ENCODE measurements at regions not wholly inside any gene's neighbourhood (a gene's known extent, or its start where the extent isn't known, plus 50 kb on each side); places are given as distances from the start of the nearest gene placed in this dataset.

GRCh38 chr22:47486569-47487312 lies 724.3 kb downstream of the TBC1D22A start:
- Histone ChIP-seq H3K27ac (ENCODE audit: low read depth, low read length) (no peak overlapping the region), H3K27me3 (ENCODE audit: control insufficient read depth, insufficient read depth, low read length) (no peaks in the 10 kb centered on the region), H3K4me1 (ENCODE audit: control insufficient read depth, insufficient read depth, low read length) (no peaks in the 10 kb centered on the region), H3K36me3 (ENCODE audit: control insufficient read depth, insufficient read depth, low read length) (no peaks in the 10 kb centered on the region), H3K9ac (ENCODE audit: low read length) (no peak overlapping the region), H3K4me3 (ENCODE audit: low read length) (no peak overlapping the region)

GRCh38 chr22:47484960-47485569 lies 722.6 kb downstream of the TBC1D22A start:
- no peak overlapping the region for H3K4me3 ChIP-seq (ENCODE audit: low read length)
- no peak overlapping the region for H3K27ac ChIP-seq (ENCODE audit: low read depth, low read length)
- H3K27me3 ChIP-seq (ENCODE audit: control insufficient read depth, insufficient read depth, low read length): no peaks in the 10 kb centered on the region
- H3K9ac ChIP-seq (ENCODE audit: low read length): no peak overlapping the region
- H3K36me3 ChIP-seq (ENCODE audit: control insufficient read depth, insufficient read depth, low read length): no peaks in the 10 kb centered on the region
- H3K4me1 ChIP-seq (ENCODE audit: control insufficient read depth, insufficient read depth, low read length): no peaks in the 10 kb centered on the region

- no peaks in the 10 kb centered on the region for H3K4me1 ChIP-seq (ENCODE audit: control insufficient read depth, insufficient read depth, low read length)
- H3K4me3 ChIP-seq (ENCODE audit: low read length): no peak overlapping the region
- no peak overlapping the region for H3K9ac ChIP-seq (ENCODE audit: low read length)
- no peaks in the 10 kb centered on the region for H3K36me3 ChIP-seq (ENCODE audit: control insufficient read depth, insufficient read depth, low read length)
- H3K27ac ChIP-seq (ENCODE audit: low read depth, low read length): no peak overlapping the region
- no peaks in the 10 kb centered on the region for H3K27me3 ChIP-seq (ENCODE audit: control insufficient read depth, insufficient read depth, low read length)
Measured at GRCh38 chr22:47476231-47476630, 713.8 kb downstream of the TBC1D22A start.

GRCh38 chr22:47474895-47475294 lies 712.4 kb downstream of the TBC1D22A start:
- no peak overlapping the region for H3K9ac ChIP-seq (ENCODE audit: low read length)
- no peak overlapping the region for H3K4me3 ChIP-seq (ENCODE audit: low read length)
- H3K36me3 ChIP-seq (ENCODE audit: control insufficient read depth, insufficient read depth, low read length): no peaks in the 10 kb centered on the region
- H3K27me3 ChIP-seq (ENCODE audit: control insufficient read depth, insufficient read depth, low read length): no peaks in the 10 kb centered on the region
- no peak overlapping the region for H3K27ac ChIP-seq (ENCODE audit: low read depth, low read length)
- no peaks in the 10 kb centered on the region for H3K4me1 ChIP-seq (ENCODE audit: control insufficient read depth, insufficient read depth, low read length)

GRCh38 chr22:47474464-47474863 lies 712.0 kb downstream of the TBC1D22A start:
- no peak overlapping the region for H3K9ac ChIP-seq (ENCODE audit: low read length)
- H3K4me1 ChIP-seq (ENCODE audit: control insufficient read depth, insufficient read depth, low read length): no peaks in the 10 kb centered on the region
- no peak overlapping the region for H3K4me3 ChIP-seq (ENCODE audit: low read length)
- H3K27ac ChIP-seq (ENCODE audit: low read depth, low read length): no peak overlapping the region
- H3K36me3 ChIP-seq (ENCODE audit: control insufficient read depth, insufficient read depth, low read length): no peaks in the 10 kb centered on the region
- H3K27me3 ChIP-seq (ENCODE audit: control insufficient read depth, insufficient read depth, low read length): no peaks in the 10 kb centered on the region

GRCh38 chr22:47472636-47473035 lies 710.2 kb downstream of the TBC1D22A start:
- no peaks in the 10 kb centered on the region for H3K4me1 ChIP-seq (ENCODE audit: control insufficient read depth, insufficient read depth, low read length)
- no peaks in the 10 kb centered on the region for H3K27me3 ChIP-seq (ENCODE audit: control insufficient read depth, insufficient read depth, low read length)
- H3K9ac ChIP-seq (ENCODE audit: low read length): no peak overlapping the region
- no peaks in the 10 kb centered on the region for H3K36me3 ChIP-seq (ENCODE audit: control insufficient read depth, insufficient read depth, low read length)
- H3K27ac ChIP-seq (ENCODE audit: low read depth, low read length): no peak overlapping the region
- no peak overlapping the region for H3K4me3 ChIP-seq (ENCODE audit: low read length)

GRCh38 chr22:47471406-47471805 lies 709.0 kb downstream of the TBC1D22A start:
- Histone ChIP-seq H3K36me3 (ENCODE audit: control insufficient read depth, insufficient read depth, low read length) (no peaks in the 10 kb centered on the region), H3K9ac (ENCODE audit: low read length) (no peak overlapping the region), H3K27me3 (ENCODE audit: control insufficient read depth, insufficient read depth, low read length) (no peaks in the 10 kb centered on the region), H3K27ac (ENCODE audit: low read depth, low read length) (no peak overlapping the region), H3K4me1 (ENCODE audit: control insufficient read depth, insufficient read depth, low read length) (no peaks in the 10 kb centered on the region), H3K4me3 (ENCODE audit: low read length) (no peak overlapping the region)

GRCh38 chr22:47465809-47466208 lies 703.4 kb downstream of the TBC1D22A start:
- Histone ChIP-seq H3K9ac (ENCODE audit: low read length) (no peak overlapping the region), H3K27me3 (ENCODE audit: control insufficient read depth, insufficient read depth, low read length) (no peaks in the 10 kb centered on the region), H3K4me3 (ENCODE audit: low read length) (no peak overlapping the region), H3K27ac (ENCODE audit: low read depth, low read length) (no peak overlapping the region), H3K36me3 (ENCODE audit: control insufficient read depth, insufficient read depth, low read length) (no peaks in the 10 kb centered on the region), H3K4me1 (ENCODE audit: control insufficient read depth, insufficient read depth, low read length) (no peaks in the 10 kb centered on the region)

GRCh38 chr22:47465222-47465621 lies 702.8 kb downstream of the TBC1D22A start:
- Histone ChIP-seq H3K4me3 (ENCODE audit: low read length) (no peak overlapping the region), H3K36me3 (ENCODE audit: control insufficient read depth, insufficient read depth, low read length) (no peaks in the 10 kb centered on the region), H3K4me1 (ENCODE audit: control insufficient read depth, insufficient read depth, low read length) (no peaks in the 10 kb centered on the region), H3K9ac (ENCODE audit: low read length) (no peak overlapping the region), H3K27ac (ENCODE audit: low read depth, low read length) (no peak overlapping the region), H3K27me3 (ENCODE audit: control insufficient read depth, insufficient read depth, low read length) (no peaks in the 10 kb centered on the region)

- H3K36me3 ChIP-seq (ENCODE audit: control insufficient read depth, insufficient read depth, low read length): no peaks in the 10 kb centered on the region
- H3K4me3 ChIP-seq (ENCODE audit: low read length): no peak overlapping the region
- H3K9ac ChIP-seq (ENCODE audit: low read length): no peak overlapping the region
- no peaks in the 10 kb centered on the region for H3K4me1 ChIP-seq (ENCODE audit: control insufficient read depth, insufficient read depth, low read length)
- no peaks in the 10 kb centered on the region for H3K27me3 ChIP-seq (ENCODE audit: control insufficient read depth, insufficient read depth, low read length)
- no peak overlapping the region for H3K27ac ChIP-seq (ENCODE audit: low read depth, low read length)
Measured at GRCh38 chr22:47463220-47463619, 700.8 kb downstream of the TBC1D22A start.

- H3K27ac ChIP-seq (ENCODE audit: low read depth, low read length): no peak overlapping the region
- H3K36me3 ChIP-seq (ENCODE audit: control insufficient read depth, insufficient read depth, low read length): no peaks in the 10 kb centered on the region
Measured at GRCh38 chr22:47460861-47461260, 698.4 kb downstream of the TBC1D22A start.

GRCh38 chr22:47460176-47460575 lies 697.7 kb downstream of the TBC1D22A start:
- no peaks in the 10 kb centered on the region for H3K4me1 ChIP-seq (ENCODE audit: control insufficient read depth, insufficient read depth, low read length)
- H3K27me3 ChIP-seq (ENCODE audit: control insufficient read depth, insufficient read depth, low read length): no peaks in the 10 kb centered on the region
- no peaks in the 10 kb centered on the region for H3K36me3 ChIP-seq (ENCODE audit: control insufficient read depth, insufficient read depth, low read length)
- no peak overlapping the region for H3K9ac ChIP-seq (ENCODE audit: low read length)
- no peak overlapping the region for H3K4me3 ChIP-seq (ENCODE audit: low read length)
- H3K27ac ChIP-seq (ENCODE audit: low read depth, low read length): no peak overlapping the region

More at GRCh38 chr22:47460861-47461260, 698.4 kb downstream of the TBC1D22A start:
- no peak overlapping the region for H3K4me3 ChIP-seq (ENCODE audit: low read length)
- no peaks in the 10 kb centered on the region for H3K4me1 ChIP-seq (ENCODE audit: control insufficient read depth, insufficient read depth, low read length)
- no peaks in the 10 kb centered on the region for H3K27me3 ChIP-seq (ENCODE audit: control insufficient read depth, insufficient read depth, low read length)
- no peak overlapping the region for H3K9ac ChIP-seq (ENCODE audit: low read length)

GRCh38 chr22:47458348-47458747 lies 695.9 kb downstream of the TBC1D22A start:
- H3K27ac ChIP-seq (ENCODE audit: low read depth, low read length): no peak overlapping the region
- no peaks in the 10 kb centered on the region for H3K27me3 ChIP-seq (ENCODE audit: control insufficient read depth, insufficient read depth, low read length)
- H3K4me1 ChIP-seq (ENCODE audit: control insufficient read depth, insufficient read depth, low read length): no peaks in the 10 kb centered on the region
- no peaks in the 10 kb centered on the region for H3K36me3 ChIP-seq (ENCODE audit: control insufficient read depth, insufficient read depth, low read length)
- no peak overlapping the region for H3K4me3 ChIP-seq (ENCODE audit: low read length)
- no peak overlapping the region for H3K9ac ChIP-seq (ENCODE audit: low read length)
